Keratinocyte (primary cell): ENCODE measurements at regions not wholly inside any gene's neighbourhood (a gene's known extent, or its start where the extent isn't known, plus 50 kb on each side); places are given as distances from the start of the nearest gene placed in this dataset.

Experiments
- DNase-seq: peaks from one replicate; pipeline ENCODE4 v3.0.0-alpha.2; 2011; ENCODE audit warnings: low read depth, missing footprints, low spot score
- FAIRE-seq: peaks from 2 replicates; lab custom pipeline; 2011; peaks lifted over from hg19 to GRCh38; lab: Jason Lieb, UNC
- H2AFZ ChIP-seq: 2 replicates; pipeline ENCODE4 v1.6.0; 2012; ENCODE audit warnings: low read length, control low read depth, inconsistent platforms; ENCODE audit not compliant: control insufficient read depth
- H3K27ac ChIP-seq: 2 replicates; pipeline ENCODE4 v1.5.1; 2011; ENCODE audit warnings: low read length; ENCODE audit not compliant: control insufficient read depth, insufficient read depth
- H3K27me3 ChIP-seq: 3 replicates; pipeline ENCODE4 v1.6.0; 2011; ENCODE audit warnings: low read length; ENCODE audit not compliant: control insufficient read depth, insufficient read depth; ENCODE audit errors: extremely low read depth
- H3K36me3 ChIP-seq, 2 experiments: 2 replicates in 1 of 2; 3 replicates in 1 of 2; pipeline ENCODE4 v1.5.1; 2011; ENCODE audit warnings: low read length in 2 of 2, mild to moderate bottlenecking in 1 of 2; ENCODE audit not compliant: control insufficient read depth in 2 of 2, insufficient read depth in 2 of 2; ENCODE audit errors: extremely low read depth in 1 of 2
- H3K4me1 ChIP-seq: 3 replicates; pipeline ENCODE4 v1.5.1; 2011; ENCODE audit warnings: low read length; ENCODE audit not compliant: control insufficient read depth, insufficient read depth; ENCODE audit errors: extremely low read depth
- H3K4me2 ChIP-seq: 3 replicates; pipeline ENCODE4 v1.6.0; 2011; ENCODE audit warnings: low read depth, low read length; ENCODE audit not compliant: control insufficient read depth, insufficient read depth; ENCODE audit errors: extremely low read depth
- H3K4me3 ChIP-seq, 3 experiments: fragments of 200-600 bp in 1 of 3; sonication (generic) in 1 of 3; 2 replicates in 2 of 3; 3 replicates in 1 of 3; pipeline ENCODE4 v1.5.1; 2011 to 2016; ENCODE audit warnings: low read length in 3 of 3, mild to moderate bottlenecking in 3 of 3, control low read depth in 2 of 3, inconsistent platforms in 1 of 3, low read depth in 1 of 3, mixed read lengths in 1 of 3, mixed run types in 1 of 3, moderate library complexity in 1 of 3; ENCODE audit not compliant: control insufficient read depth in 2 of 3, insufficient read depth in 2 of 3; ENCODE audit errors: extremely low read depth in 1 of 3
- H3K79me2 ChIP-seq: 2 replicates; pipeline ENCODE4 v1.6.0; 2012; ENCODE audit warnings: low read length; ENCODE audit not compliant: control insufficient read depth, insufficient read depth
- H3K9ac ChIP-seq: 3 replicates; pipeline ENCODE4 v1.6.0; 2011; ENCODE audit warnings: low read length; ENCODE audit not compliant: control insufficient read depth, insufficient read depth; ENCODE audit errors: extremely low read depth
- H3K9me1 ChIP-seq: 3 replicates; pipeline ENCODE4 v1.6.0; 2011; ENCODE audit warnings: low read length; ENCODE audit not compliant: control insufficient read depth, insufficient read depth; ENCODE audit errors: extremely low read depth
- H3K9me3 ChIP-seq: 2 replicates; pipeline ENCODE4 v1.5.1; 2012; ENCODE audit warnings: low read depth, low read length; ENCODE audit not compliant: control insufficient read depth
- H4K20me1 ChIP-seq: 3 replicates; pipeline ENCODE4 v1.6.0; 2011; ENCODE audit warnings: low read length; ENCODE audit not compliant: control insufficient read depth, insufficient read depth; ENCODE audit errors: extremely low read depth
- EZH2 ChIP-seq: IDR thresholded peaks from one replicate; pipeline ENCODE4 v1.6.1; 2012; ENCODE audit warnings: inconsistent platforms, mild to moderate bottlenecking, low read length, moderate library complexity
- dilution Hi-C: fragments of 300-500 bp; cut with MboI; formaldehyde crosslinking; loops from one replicate; pipeline ENCODE4 v1.7.0; 2020; ENCODE audit warnings: low sequenced_read_pairs; ENCODE audit not compliant: extremely low pct_ligation_motif_present
- TF ChIP-seq, protein P1 (sequence below), 3 experiments: IDR thresholded peaks in 1 of 3; conservative IDR thresholded peaks in 1 of 3; optimal IDR thresholded peaks in 1 of 3; 2 replicates in 2 of 3; 3 replicates in 1 of 3; pipeline versions ENCODE3 to v1.5.1; 2011; ENCODE audit warnings: low read length in 3 of 3, mild to moderate bottlenecking in 3 of 3, moderate library complexity in 2 of 3, control low read depth in 1 of 3, inconsistent platforms in 1 of 3; ENCODE audit not compliant: insufficient read depth in 2 of 3; ENCODE audit errors: extremely low read depth in 1 of 3

DNA sequence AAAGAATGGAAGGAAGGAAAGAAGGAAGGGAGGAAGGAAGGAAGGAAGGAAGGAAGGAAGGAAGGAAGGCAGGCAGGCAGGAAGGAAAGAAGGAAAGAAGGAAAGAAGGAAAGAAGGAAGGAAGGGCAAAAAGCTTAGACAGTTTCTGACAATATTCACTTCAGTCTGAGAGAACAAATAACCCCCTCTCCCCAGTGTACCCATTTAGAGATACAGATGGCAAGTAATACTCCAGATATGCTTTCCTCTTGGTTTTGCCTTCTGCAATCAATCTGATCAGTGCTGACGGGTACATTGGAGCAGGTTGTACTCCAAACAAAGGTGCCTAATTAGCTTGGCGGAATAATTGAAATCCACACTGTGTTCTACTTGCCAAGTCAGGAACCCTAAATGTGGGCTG, 534.6 kb upstream of the TMEFF2 start:
- no peaks in the 10 kb centered on the region for H3K36me3 ChIP-seq
- H3K79me2 ChIP-seq, result no peaks in the 10 kb centered on the region
- no peak overlapping the region for H2AFZ ChIP-seq
- DNase-seq (no peak), FAIRE-seq (no peak)
- no peaks in the 10 kb centered on the region for H3K4me1 ChIP-seq
- no peaks in the 10 kb centered on the region for H3K9me3 ChIP-seq
- no peak overlapping the region for H3K27ac ChIP-seq
- H4K20me1 ChIP-seq, result no peaks in the 10 kb centered on the region
- H3K9me1 ChIP-seq, result no peaks in the 10 kb centered on the region
- TF ChIP-seq, protein P1, sequence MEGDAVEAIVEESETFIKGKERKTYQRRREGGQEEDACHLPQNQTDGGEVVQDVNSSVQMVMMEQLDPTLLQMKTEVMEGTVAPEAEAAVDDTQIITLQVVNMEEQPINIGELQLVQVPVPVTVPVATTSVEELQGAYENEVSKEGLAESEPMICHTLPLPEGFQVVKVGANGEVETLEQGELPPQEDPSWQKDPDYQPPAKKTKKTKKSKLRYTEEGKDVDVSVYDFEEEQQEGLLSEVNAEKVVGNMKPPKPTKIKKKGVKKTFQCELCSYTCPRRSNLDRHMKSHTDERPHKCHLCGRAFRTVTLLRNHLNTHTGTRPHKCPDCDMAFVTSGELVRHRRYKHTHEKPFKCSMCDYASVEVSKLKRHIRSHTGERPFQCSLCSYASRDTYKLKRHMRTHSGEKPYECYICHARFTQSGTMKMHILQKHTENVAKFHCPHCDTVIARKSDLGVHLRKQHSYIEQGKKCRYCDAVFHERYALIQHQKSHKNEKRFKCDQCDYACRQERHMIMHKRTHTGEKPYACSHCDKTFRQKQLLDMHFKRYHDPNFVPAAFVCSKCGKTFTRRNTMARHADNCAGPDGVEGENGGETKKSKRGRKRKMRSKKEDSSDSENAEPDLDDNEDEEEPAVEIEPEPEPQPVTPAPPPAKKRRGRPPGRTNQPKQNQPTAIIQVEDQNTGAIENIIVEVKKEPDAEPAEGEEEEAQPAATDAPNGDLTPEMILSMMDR (optimal IDR thresholded peaks at IDR 0.05 in 1 of 3, IDR thresholded peaks at IDR 0.05 in 1 of 3, conservative IDR thresholded peaks at IDR 0.05 in 1 of 3; ENCODE audit: extremely low read depth in 1 of 3, insufficient read depth in 2 of 3, low read length in 3 of 3), result no peak
- TF ChIP-seq EZH2, result no peak
- no peak overlapping the region for H3K4me3 ChIP-seq
- dilution Hi-C loops, result no loop called here
- H3K4me2 ChIP-seq, result no peak overlapping the region
- H3K9ac ChIP-seq, result no peak overlapping the region
- no peaks in the 10 kb centered on the region for H3K27me3 ChIP-seq

GRCh38 chr2:192725991-192726390, 531.3 kb upstream of the TMEFF2 start:
- FAIRE-seq (no peak), DNase-seq (no peak)
- Histone ChIP-seq H3K79me2 (no peaks in the 10 kb centered on the region), H4K20me1 (no peaks in the 10 kb centered on the region), H3K4me3 (no peak overlapping the region), H3K4me2 (no peak overlapping the region), H3K27me3 (no peaks in the 10 kb centered on the region), H3K9me3 (no peaks in the 10 kb centered on the region), H3K4me1 (no peaks in the 10 kb centered on the region), H3K9me1 (no peaks in the 10 kb centered on the region), H2AFZ (no peak overlapping the region), H3K9ac (no peak overlapping the region), H3K27ac (no peak overlapping the region), H3K36me3 (no peaks in the 10 kb centered on the region)
- no peak for TF ChIP-seq EZH2
- TF ChIP-seq, protein P1 (optimal IDR thresholded peaks at IDR 0.05 in 1 of 3, IDR thresholded peaks at IDR 0.05 in 1 of 3, conservative IDR thresholded peaks at IDR 0.05 in 1 of 3; ENCODE audit: extremely low read depth in 1 of 3, insufficient read depth in 2 of 3, low read length in 3 of 3), result no peak
- dilution Hi-C loops, result no loop called here
